ENCODE measurements at regions not wholly inside any gene's neighbourhood (a gene's known extent, or its start where the extent isn't known, plus 50 kb on each side); places are given as distances from the start of the nearest gene placed in this dataset.
"Not testable (repeated sequence)": the region's sequence is repeated elsewhere in the genome, so short reads cannot be mapped to it uniquely, and the experiment has no call there.

- Histone ChIP-seq H3K4me1 (no peaks in the 10 kb centered on the region), H3K27ac (replicated peaks) (no peak overlapping the region), H3K4me3 (no peak overlapping the region), H3K36me3 (no peaks in the 10 kb centered on the region), H3K27me3 (ENCODE audit: low read depth) (no peaks in the 10 kb centered on the region), H3K9me3 (replicated peaks) (peaks cover 6% of the 10 kb centered on the region)
- TF ChIP-seq, protein P1, sequence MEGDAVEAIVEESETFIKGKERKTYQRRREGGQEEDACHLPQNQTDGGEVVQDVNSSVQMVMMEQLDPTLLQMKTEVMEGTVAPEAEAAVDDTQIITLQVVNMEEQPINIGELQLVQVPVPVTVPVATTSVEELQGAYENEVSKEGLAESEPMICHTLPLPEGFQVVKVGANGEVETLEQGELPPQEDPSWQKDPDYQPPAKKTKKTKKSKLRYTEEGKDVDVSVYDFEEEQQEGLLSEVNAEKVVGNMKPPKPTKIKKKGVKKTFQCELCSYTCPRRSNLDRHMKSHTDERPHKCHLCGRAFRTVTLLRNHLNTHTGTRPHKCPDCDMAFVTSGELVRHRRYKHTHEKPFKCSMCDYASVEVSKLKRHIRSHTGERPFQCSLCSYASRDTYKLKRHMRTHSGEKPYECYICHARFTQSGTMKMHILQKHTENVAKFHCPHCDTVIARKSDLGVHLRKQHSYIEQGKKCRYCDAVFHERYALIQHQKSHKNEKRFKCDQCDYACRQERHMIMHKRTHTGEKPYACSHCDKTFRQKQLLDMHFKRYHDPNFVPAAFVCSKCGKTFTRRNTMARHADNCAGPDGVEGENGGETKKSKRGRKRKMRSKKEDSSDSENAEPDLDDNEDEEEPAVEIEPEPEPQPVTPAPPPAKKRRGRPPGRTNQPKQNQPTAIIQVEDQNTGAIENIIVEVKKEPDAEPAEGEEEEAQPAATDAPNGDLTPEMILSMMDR (IDR thresholded peaks at IDR 0.05; ENCODE audit: borderline replicate concordance) = no peak
- no peak for DNase-seq
- intact Hi-C loops (cut with micrococcal nuclease) = no loop called here
These were observed 165.4 kb downstream of the MRPL39 start for GRCh38 chr21:25441835-25442234.

DNA sequence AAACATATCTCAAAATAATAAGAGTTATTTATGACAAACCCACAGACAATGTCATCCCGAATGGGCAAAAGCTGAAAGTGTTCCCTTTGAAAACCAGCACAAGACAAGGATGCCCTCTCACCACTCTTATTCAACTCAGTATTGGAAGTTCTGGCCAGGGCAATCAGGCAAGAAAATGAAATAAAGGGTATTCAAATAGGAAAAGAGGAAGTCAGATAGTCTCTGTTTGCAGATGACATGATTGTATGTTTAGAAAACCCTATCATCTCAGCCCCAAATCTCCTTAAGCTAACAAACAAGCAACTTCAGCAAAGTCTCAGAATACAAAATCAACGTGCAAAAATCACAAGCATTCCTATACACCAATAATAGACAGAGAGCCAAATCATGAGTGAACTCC is 169.8 kb downstream of the MRPL39 start:
- H3K27me3 ChIP-seq (ENCODE audit: low read depth); intact Hi-C loops (cut with micrococcal nuclease); H3K9me3 ChIP-seq (replicated peaks); H3K4me1 ChIP-seq; DNase-seq; H3K4me3 ChIP-seq; H3K36me3 ChIP-seq; H3K27ac ChIP-seq (replicated peaks): not testable (repeated sequence)

DNA sequence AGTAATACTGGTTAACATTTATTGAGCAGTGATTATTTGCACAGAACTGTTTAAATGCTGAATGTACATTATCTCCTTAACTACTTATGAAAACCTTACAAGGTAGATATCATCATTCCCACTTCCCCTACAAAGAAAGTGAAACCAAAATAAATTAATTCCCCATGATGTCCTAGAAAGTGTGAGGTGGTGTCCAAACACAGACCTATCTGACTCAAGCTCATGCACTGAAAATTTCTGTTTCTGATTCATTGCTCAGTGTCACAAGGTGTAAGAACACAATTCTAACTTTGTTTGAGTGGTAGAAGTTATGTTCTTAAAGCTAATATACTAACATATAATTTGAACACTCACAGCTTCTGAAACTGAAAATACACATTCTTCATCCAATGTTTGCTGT is 178.7 kb downstream of the MRPL39 start:
- no peaks in the 10 kb centered on the region for H3K27me3 ChIP-seq (ENCODE audit: low read depth)
- intact Hi-C loops (cut with micrococcal nuclease) = no loop called here
- no peaks in the 10 kb centered on the region for H3K4me1 ChIP-seq
- H3K9me3 ChIP-seq (replicated peaks) = no peaks in the 10 kb centered on the region
- no peak for DNase-seq
- no peaks in the 10 kb centered on the region for H3K36me3 ChIP-seq
- H3K27ac ChIP-seq (replicated peaks) = no peak overlapping the region
- TF ChIP-seq, protein P1 (IDR thresholded peaks at IDR 0.05; ENCODE audit: borderline replicate concordance) = no peak
- no peak overlapping the region for H3K4me3 ChIP-seq

DNA sequence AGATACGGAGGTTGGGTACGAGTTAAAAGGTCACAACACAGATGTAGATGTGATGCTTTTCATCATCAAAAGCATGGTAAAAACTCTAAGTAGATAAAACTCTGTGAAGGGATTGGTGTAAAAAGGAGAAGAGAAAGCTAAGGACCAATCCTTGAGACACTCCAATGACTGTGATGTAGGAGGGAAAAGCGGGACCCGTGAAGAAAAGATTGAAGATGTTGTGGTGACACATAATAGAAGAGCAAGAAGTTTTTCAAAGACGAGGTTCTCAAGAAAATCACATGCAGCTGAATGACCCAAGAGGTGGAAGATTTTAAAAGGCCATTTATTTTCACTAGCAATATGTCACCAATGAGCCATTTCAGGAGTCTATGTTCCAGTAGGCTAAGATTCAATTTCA is 179.5 kb downstream of the MRPL39 start:
- H3K27me3 ChIP-seq (ENCODE audit: low read depth) = no peaks in the 10 kb centered on the region
- TF ChIP-seq, protein P1 (IDR thresholded peaks at IDR 0.05; ENCODE audit: borderline replicate concordance) = no peak
- no peak overlapping the region for H3K27ac ChIP-seq (replicated peaks)
- no peaks in the 10 kb centered on the region for H3K4me1 ChIP-seq
- DNase-seq = no peak
- no peak overlapping the region for H3K4me3 ChIP-seq
- no peaks in the 10 kb centered on the region for H3K9me3 ChIP-seq (replicated peaks)
- intact Hi-C loops (cut with micrococcal nuclease) = no loop called here
- no peaks in the 10 kb centered on the region for H3K36me3 ChIP-seq

GRCh38 chr21:25426580-25426979 is 180.7 kb downstream of the MRPL39 start:
- Histone ChIP-seq H3K36me3 (no peaks in the 10 kb centered on the region), H3K9me3 (replicated peaks) (no peaks in the 10 kb centered on the region), H3K4me3 (no peak overlapping the region), H3K27me3 (ENCODE audit: low read depth) (peaks cover 3% of the 10 kb centered on the region), H3K27ac (replicated peaks) (no peak overlapping the region), H3K4me1 (no peaks in the 10 kb centered on the region)
- intact Hi-C loops (cut with micrococcal nuclease) = no loop called here
- no peak for DNase-seq
- TF ChIP-seq, protein P1 (IDR thresholded peaks at IDR 0.05; ENCODE audit: borderline replicate concordance) = no peak

- H3K4me3 ChIP-seq = no peak overlapping the region
- no peak for DNase-seq
These were observed 182.1 kb downstream of the MRPL39 start for GRCh38 chr21:25425156-25425555.

More at GRCh38 chr21:25425156-25425555, 182.1 kb downstream of the MRPL39 start:
- Histone ChIP-seq H3K9me3 (replicated peaks) (no peaks in the 10 kb centered on the region), H3K36me3 (no peaks in the 10 kb centered on the region), H3K4me1 (no peaks in the 10 kb centered on the region), H3K27me3 (ENCODE audit: low read depth) (peaks cover 3% of the 10 kb centered on the region), H3K27ac (replicated peaks) (no peak overlapping the region)
- intact Hi-C loops (cut with micrococcal nuclease) = no loop called here
- TF ChIP-seq, protein P1 (IDR thresholded peaks at IDR 0.05; ENCODE audit: borderline replicate concordance) = no peak

All from left ventricle myocardium inferior (tissue), 1 donor.